HG02678 (cell line): ENCODE measurements at regions not wholly inside any gene's neighbourhood (a gene's known extent, or its start where the extent isn't known, plus 50 kb on each side); places are given as distances from the start of the nearest gene placed in this dataset.

Source experiments
- ATAC-seq: cut with Tn5 transposase; IDR thresholded peaks from one replicate; pipeline ENCODE4 v1.9.1; 2021; ENCODE audit warnings: mild to moderate bottlenecking, moderate library complexity; ENCODE audit not compliant: unreplicated experiment

GRCh38 chr11:127629200-127629599 is 628.6 kb upstream of the KIRREL3 start:
- no peak for ATAC-seq

DNA sequence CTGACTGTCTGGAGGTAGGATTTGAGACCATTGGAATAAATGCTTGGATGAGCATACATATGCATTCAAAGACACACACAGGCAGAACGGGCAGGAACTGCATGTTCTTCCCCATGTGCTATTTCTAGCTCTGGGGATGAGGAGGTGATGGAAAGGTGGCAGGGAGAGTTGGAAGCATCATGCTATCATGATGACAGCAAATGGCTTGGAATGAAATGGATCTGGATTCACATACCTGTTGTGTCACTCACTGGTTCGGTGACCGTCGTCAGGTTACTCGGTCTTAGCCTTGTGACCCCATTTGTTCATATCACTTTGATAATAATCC is 627.9 kb upstream of the KIRREL3 start:
- no peak for ATAC-seq

- ATAC-seq: no peak
Observed at GRCh38 chr11:127627629-127628457, 627.3 kb upstream of the KIRREL3 start.

- ATAC-seq: no peak
Observed at GRCh38 chr11:127627204-127627603, 626.6 kb upstream of the KIRREL3 start.

DNA sequence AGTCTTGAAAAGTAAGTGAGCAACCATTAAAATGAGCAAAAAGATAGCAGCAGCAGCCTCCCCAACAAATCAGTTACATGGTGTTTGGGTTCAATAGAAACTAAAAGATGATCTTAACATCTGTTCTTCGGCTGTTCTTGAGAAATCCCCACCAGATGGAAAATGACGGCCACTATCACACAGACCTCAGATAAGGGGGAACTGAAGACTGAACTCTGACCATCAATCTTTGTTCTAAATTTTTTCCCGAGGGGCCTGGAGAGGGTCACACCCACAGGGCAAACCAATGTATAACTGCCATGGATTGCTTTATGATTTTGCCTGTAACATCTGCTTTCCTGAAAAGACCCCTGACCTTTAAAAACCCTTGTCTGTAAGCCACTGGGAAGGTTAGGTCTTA is 624.8 kb upstream of the KIRREL3 start:
- ATAC-seq: no peak

DNA sequence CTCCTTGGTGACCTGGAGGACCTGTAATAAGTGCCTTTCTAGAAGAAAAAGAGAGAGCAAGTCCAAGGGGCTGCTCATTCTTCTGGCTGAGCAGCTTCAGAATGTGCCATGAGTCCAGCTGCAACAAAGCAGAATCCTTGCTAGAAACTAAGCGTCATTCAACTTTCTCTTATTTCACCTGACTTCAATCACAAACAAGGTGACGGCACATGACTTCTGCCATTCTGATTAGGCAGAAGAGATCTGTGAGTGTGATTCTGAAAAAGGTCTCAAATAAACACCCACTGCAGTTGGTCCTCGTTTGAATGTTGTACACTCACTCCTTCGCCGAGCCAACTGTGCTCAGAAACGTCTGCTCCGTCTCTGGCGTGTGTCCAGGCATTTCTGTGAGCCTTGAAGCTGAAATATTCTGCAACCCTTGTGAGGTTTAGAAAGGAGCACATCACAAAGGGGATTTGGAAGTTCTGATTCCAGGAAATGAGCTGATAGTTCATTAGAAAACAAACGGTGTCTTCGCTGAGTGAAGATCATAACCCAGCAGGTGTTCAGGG is 623.8 kb upstream of the KIRREL3 start:
- ATAC-seq: no peak

DNA sequence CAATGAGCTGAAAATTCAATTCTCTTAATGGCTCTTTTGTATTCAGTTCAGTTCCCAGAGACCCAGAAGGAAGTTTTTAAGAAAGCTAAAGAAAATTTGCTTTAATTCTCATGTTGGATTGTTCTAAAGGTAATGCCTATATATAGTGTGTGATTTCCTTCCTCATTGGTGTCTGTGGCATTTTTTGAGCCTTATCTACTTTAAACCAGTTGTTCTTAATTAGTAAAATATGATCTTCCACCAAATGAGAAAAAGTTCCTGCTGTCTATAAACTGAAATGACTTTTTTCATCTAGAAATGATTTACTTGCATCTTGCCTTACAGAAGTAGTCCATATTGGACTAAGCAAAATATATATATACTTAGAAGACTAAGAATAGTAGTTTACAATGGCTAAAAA is 622.1 kb upstream of the KIRREL3 start:
- ATAC-seq: no peak

DNA sequence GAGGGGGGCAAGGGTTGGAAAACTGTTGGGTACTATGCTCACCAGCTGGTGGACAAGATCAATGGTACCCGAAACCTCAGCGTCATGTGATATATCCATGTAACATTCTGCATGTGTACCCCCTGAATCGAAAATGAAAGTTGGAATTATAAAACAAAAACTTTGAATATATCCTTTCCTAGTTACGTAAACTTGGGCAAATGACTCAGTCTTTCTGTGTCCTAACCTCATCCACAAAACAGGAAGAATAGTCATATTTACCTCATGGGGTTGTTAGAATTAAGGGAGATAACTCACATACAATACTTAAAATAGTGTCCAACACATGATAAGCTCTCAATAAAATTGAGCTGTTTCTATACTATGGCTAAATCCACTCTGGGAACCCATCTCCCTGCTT is 620.1 kb upstream of the KIRREL3 start:
- ATAC-seq: no peak

DNA sequence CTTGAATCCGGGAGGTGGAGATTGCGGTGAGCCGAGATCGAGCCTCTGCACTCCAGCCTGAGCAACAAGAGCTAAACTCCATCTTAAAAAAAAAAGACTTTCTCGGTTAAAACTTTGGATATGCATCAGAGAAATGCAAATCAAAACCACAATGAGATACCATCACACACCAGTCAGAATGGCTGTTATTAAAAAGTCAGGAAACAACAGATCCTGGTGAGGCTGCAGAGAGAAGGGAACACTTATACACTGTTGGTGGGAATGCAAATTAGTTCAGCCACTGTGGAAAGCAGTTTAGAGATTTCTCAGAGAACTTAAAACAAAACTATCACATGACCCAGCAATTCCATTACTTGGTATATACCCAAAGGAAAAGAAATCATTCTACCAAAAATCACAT is 619.4 kb upstream of the KIRREL3 start:
- no peak for ATAC-seq

DNA sequence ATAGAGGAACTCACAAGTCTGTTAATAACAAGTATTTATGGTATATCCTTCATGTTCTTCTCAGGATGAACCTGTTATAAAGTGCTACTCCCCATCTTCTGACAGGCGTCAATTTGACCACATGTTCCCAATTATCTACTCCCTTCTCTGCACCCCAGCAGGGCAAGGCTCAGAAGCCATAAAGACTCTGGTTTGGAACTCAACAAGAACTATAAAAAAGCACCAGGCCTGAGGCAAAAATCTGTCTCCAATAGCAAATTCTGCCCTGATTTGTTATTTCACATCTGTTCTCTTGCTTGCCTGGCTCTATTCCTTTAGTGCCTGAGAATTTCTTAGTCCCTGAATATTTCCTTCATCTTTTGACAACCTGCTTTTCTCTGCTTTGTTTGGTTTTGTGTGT is 618.2 kb upstream of the KIRREL3 start:
- ATAC-seq: no peak

GRCh38 chr11:127616158-127616557 is 615.6 kb upstream of the KIRREL3 start:
- ATAC-seq: no peak

DNA sequence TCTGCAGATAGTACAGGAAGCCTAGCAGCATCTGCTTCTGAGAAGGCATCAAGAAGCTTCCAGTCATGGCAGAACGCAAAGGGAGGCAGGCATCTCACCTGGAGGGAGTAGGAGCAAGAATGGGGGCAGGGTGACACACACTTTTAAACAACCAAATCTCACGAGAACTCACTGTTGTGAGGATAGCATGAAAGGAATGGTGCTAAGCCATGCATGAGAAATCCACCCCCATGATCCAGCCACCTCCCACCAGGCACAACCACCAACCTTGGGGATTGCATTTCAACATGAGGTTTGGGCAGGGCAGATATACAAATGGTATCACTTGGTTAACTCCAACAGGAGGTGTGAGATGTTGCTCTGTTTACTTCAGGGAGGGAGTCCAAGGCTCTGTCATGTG is 612.0 kb upstream of the KIRREL3 start:
- no peak for ATAC-seq

- ATAC-seq: no peak
Observed at GRCh38 chr11:127609025-127609773, 608.6 kb upstream of the KIRREL3 start.

- ATAC-seq: no peak
Observed at GRCh38 chr11:127607487-127608085, 607.0 kb upstream of the KIRREL3 start.

- ATAC-seq: no peak
Observed at GRCh38 chr11:127601578-127601977, 601.0 kb upstream of the KIRREL3 start.

GRCh38 chr11:127600674-127601073 is 600.1 kb upstream of the KIRREL3 start:
- no peak for ATAC-seq

GRCh38 chr11:127598476-127598875 is 597.9 kb upstream of the KIRREL3 start:
- no peak for ATAC-seq

GRCh38 chr11:127596433-127596832 is 595.9 kb upstream of the KIRREL3 start:
- ATAC-seq: no peak

DNA sequence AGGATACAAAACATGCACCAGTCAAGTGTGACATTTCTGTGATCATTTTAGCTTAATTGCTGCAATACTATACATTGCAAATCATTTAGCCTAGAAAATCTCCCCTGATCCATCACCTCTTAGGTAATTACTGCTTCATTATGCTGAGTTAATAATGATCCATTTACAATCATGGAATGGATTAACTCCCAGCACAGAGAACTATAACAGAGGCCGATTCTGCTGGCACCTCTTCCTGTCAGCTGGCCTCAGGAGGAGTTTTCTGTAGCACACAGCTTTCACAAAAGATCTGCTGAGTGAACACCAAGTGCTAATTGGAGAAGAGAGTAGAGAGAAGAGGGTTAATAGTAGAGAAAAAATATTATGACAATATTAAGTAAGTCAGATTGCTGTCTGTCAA is 591.8 kb upstream of the KIRREL3 start:
- ATAC-seq: no peak

DNA sequence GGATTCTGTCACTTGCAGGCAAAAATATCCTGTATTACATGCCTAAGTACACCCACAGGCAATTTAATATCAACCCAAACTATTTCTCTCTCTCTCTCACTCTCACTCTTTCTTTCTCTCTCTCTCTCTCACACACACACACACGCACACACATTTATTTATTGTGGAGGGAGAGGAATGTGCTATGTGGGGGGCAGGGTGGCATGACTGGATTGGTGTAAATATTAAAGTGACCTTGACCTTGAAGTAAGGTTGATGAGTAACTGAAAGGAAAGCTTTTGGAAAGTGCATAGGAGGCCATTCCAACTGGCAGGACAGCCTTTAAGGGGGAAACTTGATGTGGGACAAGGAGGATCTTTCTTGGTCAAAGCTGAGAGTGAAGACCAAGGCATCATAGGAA is 589.7 kb upstream of the KIRREL3 start:
- ATAC-seq: no peak

GRCh38 chr11:127588431-127588830 is 587.9 kb upstream of the KIRREL3 start:
- ATAC-seq: no peak

DNA sequence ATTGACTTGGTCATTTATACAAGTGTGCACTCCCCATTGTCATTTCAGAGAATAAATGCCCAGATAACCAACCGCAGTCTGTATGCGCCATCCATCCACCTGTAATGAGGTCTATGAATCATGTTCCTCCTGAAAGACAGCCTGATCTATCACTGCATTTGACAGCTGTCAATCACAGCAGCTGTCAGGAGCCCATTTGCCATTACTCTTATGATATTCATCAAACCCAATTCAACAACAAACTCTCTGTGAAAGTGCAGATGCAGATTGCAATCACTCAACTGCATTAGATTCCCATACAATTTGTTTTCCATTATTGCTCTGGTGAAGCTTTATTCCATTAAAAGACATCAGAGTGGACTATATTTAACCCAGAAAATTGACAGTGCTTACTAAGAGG is 586.9 kb upstream of the KIRREL3 start:
- ATAC-seq: no peak
